ENCODE measurements at regions not wholly inside any gene's neighbourhood (a gene's known extent, or its start where the extent isn't known, plus 50 kb on each side); places are given as distances from the start of the nearest gene placed in this dataset.

- no peak overlapping the region for H3K4me3 ChIP-seq
- intact Hi-C loops (cut with DNase I), result no loop called here
- no peaks in the 10 kb centered on the region for H3K27me3 ChIP-seq
- TF ChIP-seq POLR2A (IDR thresholded peaks at IDR 0.05) (no peak), CTCF (IDR thresholded peaks at IDR 0.05) (no peak)
- no peak overlapping the region for H3K27ac ChIP-seq
- DNase-seq, result no peak
- peaks cover 0 to 6% (median 0%) of the 10 kb centered on the region in 12 donors for H3K9me3 ChIP-seq
- no peak for ATAC-seq
- no peaks in the 10 kb centered on the region for H3K4me1 ChIP-seq
- H3K36me3 ChIP-seq, result no peaks in the 10 kb centered on the region
Observed at GRCh38 chr18:39524370-39524769, 1958.8 kb upstream of the CELF4 start.

- Histone ChIP-seq H3K36me3 (no peaks in the 10 kb centered on the region), H3K4me3 (no peak overlapping the region), H3K27me3 (no peaks in the 10 kb centered on the region), H3K27ac (no peak overlapping the region), H3K4me1 (no peaks in the 10 kb centered on the region), H3K9me3 (peaks cover 0 to 3% (median 0%) of the 10 kb centered on the region in 12 donors)
- ATAC-seq (no peak), DNase-seq (no peak)
- intact Hi-C loops (cut with DNase I), result no loop called here
- WGBS, 4 donors, result 81 to 97% (median 90%) methylated on average over 1 of the region's 1 CpG
- TF ChIP-seq POLR2A (IDR thresholded peaks at IDR 0.05) (no peak), CTCF (IDR thresholded peaks at IDR 0.05) (no peak)
Observed at GRCh38 chr18:39523281-39523680, 1957.7 kb upstream of the CELF4 start.

GRCh38 chr18:39521164-39521563 lies 1955.6 kb upstream of the CELF4 start:
- no peak overlapping the region for H3K27ac ChIP-seq
- no peak for DNase-seq
- no peaks in the 10 kb centered on the region for H3K36me3 ChIP-seq
- TF ChIP-seq POLR2A (IDR thresholded peaks at IDR 0.05), result no peak
- TF ChIP-seq CTCF (IDR thresholded peaks at IDR 0.05), result no peak
- no peaks in the 10 kb centered on the region for H3K9me3 ChIP-seq
- H3K4me1 ChIP-seq, result no peaks in the 10 kb centered on the region
- H3K27me3 ChIP-seq, result no peaks in the 10 kb centered on the region
- no peak overlapping the region for H3K4me3 ChIP-seq
- ATAC-seq, result no peak
- intact Hi-C loops (cut with DNase I), result no loop called here

GRCh38 chr18:39519741-39520140 lies 1954.1 kb upstream of the CELF4 start:
- intact Hi-C loops (cut with DNase I), result no loop called here
- H3K9me3 ChIP-seq, result no peaks in the 10 kb centered on the region
- H3K4me1 ChIP-seq, result no peaks in the 10 kb centered on the region
- WGBS, 4 donors, result 85 to 90% (median 87%) methylated on average over 2 of the region's 2 CpGs
- no peak overlapping the region for H3K27ac ChIP-seq
- DNase-seq, result no peak
- ATAC-seq, result no peak
- H3K36me3 ChIP-seq, result no peaks in the 10 kb centered on the region
- no peaks in the 10 kb centered on the region for H3K27me3 ChIP-seq
- TF ChIP-seq POLR2A (IDR thresholded peaks at IDR 0.05) (no peak), CTCF (IDR thresholded peaks at IDR 0.05) (no peak)
- no peak overlapping the region for H3K4me3 ChIP-seq
